ENCODE measurements at regions not wholly inside any gene's neighbourhood (a gene's known extent, or its start where the extent isn't known, plus 50 kb on each side); places are given as distances from the start of the nearest gene placed in this dataset.

- no peak for DNase-seq
These were observed 644.3 kb downstream of the CBLN2 start for GRCh38 chr18:71899707-71900472.

GRCh38 chr18:71899183-71899582 lies 645.0 kb downstream of the CBLN2 start:
- no peak for DNase-seq

GRCh38 chr18:71887509-71887908 lies 656.6 kb downstream of the CBLN2 start:
- no peak for DNase-seq

DNA sequence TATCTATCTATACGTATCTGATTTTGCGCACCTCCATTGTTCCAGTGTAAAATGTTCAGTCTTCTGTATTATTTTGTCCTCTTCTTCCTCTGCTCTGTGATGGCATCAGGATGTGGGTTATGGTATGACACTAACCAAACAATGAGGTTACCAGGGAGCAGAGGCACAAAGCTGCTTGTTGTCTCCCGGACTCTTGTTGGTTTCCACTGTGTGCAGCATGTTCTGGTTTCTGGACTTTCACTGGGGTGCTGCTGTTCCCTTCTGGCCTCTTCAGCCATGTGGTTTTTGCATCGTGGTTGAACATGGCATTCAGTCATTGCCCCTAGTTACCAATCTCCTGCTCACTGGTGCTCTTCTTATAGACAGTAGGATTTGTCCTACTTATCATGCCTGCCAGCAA lies 665.9 kb downstream of the CBLN2 start:
- DNase-seq = no peak

GRCh38 chr18:71873695-71874094 lies 670.4 kb downstream of the CBLN2 start:
- DNase-seq = no peak

GRCh38 chr18:71865888-71866287 lies 678.3 kb downstream of the CBLN2 start:
- DNase-seq = no peak

DNA sequence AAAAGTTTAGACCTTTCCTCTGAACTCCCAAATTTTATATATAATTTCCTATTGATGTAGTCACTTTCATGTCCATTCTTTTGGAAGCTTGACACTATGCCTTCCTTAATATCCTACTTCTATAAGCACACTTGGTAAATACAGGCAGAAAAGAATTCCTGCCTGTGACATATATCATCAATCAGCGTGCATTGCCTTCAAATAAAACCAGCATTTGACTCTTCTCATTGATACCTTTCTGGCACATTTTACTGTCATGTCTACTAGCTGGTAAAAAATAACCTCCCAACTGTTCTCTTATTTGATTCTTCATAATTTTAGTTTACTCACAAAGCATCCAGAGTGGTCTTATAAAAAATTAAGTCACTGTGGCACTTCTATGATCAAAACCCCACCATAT lies 693.5 kb downstream of the CBLN2 start:
- no peak for DNase-seq

DNA sequence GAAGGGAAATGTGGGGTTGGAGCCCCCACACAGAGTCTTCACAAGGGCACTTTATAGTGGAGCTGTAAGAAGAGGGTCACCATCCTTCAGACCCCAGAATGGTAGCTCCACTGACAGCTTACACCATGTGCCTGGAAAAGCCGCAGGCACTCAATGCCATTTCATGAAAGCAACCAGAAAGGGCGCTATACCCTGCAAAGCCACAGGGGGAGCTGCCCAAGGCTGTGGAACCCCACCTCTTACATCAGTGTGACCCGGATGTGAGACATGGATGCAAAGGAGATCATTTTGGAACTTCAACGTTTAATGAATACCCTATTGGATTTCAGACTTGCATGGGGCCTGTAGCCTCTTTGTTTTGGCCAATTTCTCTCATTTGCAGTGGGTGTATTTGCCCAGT lies 694.7 kb downstream of the CBLN2 start:
- DNase-seq = no peak

- no peak for DNase-seq
These were observed 697.4 kb downstream of the CBLN2 start for GRCh38 chr18:71846716-71847115.

- no peak for DNase-seq
These were observed 699.3 kb downstream of the CBLN2 start for GRCh38 chr18:71844814-71845213.

GRCh38 chr18:71842666-71843065 lies 701.5 kb downstream of the CBLN2 start:
- DNase-seq = no peak

- no peak for DNase-seq
These were observed 706.6 kb downstream of the CBLN2 start for GRCh38 chr18:71837547-71837946.

- DNase-seq = peak in 2 of 51 donors; percentile 13 to 24
These were observed 711.1 kb downstream of the CBLN2 start for GRCh38 chr18:71832946-71833617.

DNA sequence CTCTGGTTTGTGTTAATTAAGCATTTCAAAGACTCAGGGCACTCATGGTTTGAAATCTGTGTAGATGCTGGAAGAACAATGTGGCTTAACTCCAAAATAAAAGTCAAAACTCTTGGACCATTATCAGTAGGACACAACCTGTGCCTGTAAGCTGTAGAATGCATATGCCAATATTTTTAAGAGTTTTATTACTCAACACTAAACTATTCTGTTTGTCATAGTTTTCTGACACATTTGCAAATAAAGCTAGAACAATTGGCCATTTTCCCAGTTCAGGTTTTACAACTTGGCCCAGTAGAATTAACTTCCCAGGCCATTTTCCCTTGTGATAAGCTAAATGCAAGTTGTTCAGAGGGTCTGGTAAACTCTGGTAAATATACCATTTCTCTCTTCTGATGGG lies 713.1 kb downstream of the CBLN2 start:
- no peak for DNase-seq

DNA sequence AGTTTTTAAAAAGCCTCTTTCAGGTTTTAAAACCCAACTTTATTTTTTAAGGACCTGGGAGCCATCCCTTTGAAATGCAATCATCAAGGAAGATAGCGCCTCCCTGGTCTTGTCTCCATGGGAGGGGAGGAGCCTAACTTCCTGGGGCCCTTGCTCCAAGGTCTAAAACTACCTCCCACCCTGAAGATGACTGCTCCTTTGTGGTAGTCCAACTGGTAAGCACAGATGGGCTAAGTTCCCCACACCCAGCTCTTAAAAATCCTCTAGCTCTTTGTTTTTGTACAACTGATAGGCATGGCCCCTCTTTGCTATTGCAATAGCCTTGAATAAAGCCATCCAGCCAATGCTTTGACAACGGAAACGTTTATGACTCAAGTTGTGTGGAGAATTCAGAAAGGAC lies 716.8 kb downstream of the CBLN2 start:
- no peak for DNase-seq

DNA sequence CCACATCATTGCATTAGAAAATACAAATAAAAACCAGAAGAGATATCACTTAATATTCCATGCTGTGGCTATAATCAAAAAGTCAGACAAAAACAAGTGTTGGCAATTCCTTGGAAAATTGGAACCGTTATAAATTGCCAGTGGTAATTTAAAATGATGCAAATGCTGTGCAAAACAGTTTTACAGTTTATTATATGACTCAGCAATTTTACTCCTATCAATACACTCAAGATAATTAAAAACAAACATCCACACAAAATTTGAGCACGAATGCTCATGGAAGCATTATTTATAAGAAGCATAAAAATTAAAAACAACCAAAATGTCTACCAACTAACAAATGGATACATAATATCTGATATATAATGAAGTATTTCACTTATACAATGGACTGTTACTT lies 728.8 kb downstream of the CBLN2 start:
- no peak for DNase-seq

DNA sequence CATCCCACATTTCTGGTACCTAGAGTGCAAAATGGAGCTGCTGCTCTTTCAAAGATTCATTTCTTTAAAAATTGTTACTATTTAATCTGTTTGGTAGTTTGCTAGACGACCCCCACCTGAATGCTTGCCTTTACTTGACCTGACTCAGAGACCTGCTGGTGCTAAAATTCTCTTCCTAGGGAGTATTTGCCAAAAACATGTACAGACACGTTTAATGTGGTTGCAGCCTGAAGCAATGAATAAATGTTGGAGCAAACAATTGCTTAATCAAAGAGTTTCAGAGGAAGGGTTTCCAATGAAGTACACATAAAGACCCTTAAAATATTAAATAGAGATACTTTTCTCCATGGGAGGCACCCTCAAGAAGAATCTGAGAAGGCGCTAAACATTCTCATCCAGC lies 734.4 kb downstream of the CBLN2 start:
- DNase-seq = no peak

DNA sequence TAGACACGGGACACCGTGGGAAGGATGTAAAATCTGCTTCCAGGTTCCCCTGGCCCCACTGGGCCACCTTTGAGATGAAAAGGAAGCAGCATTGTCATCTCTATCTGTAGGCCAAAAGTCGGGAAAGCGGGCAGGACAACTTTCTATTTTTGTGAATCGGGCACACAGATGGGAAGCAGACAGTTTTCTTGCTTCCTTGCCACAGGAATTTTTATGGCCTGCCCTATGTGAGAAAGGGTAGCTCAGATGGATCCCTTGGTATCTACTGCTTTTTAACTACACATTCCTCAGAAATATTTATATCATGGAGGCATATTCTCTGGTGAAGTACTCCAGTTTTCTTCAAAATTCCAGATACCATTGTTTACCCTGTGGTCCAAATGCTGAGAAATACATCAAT lies 735.5 kb downstream of the CBLN2 start:
- no peak for DNase-seq

- DNase-seq = no peak
These were observed 736.6 kb downstream of the CBLN2 start for GRCh38 chr18:71807586-71807985.

DNA sequence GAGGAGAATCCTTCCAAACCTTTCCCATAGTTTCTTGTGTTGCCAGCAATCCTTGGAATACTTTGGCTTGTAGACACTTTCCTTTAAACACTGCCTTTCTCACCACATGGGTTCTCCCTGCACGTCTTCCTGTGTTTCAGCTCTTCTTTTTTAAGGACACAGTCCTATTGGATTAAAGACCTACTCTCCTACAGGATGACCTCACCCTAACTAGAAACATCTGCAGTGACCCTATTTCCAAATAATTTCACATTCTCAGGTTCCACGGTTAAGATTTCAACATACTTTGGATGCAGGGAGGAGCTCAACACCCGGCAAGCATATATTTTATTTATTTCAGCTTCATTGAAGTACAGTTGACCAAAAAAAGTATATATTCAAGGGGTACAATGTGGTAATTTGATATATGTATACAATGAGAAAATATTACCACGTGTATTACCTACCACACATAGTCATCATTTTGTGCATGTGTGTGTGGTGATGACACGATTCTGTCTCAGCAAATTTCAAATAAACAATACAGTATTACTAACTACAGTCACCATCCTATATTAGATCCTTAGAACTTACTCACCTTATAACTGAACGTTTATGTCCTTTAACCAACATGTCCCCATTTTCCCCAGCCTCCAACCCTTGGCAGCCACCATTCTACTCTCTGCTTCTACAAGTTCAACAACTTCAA lies 745.0 kb downstream of the CBLN2 start:
- DNase-seq = no peak

GRCh38 chr18:71797554-71797953 lies 746.6 kb downstream of the CBLN2 start:
- DNase-seq = no peak

DNA sequence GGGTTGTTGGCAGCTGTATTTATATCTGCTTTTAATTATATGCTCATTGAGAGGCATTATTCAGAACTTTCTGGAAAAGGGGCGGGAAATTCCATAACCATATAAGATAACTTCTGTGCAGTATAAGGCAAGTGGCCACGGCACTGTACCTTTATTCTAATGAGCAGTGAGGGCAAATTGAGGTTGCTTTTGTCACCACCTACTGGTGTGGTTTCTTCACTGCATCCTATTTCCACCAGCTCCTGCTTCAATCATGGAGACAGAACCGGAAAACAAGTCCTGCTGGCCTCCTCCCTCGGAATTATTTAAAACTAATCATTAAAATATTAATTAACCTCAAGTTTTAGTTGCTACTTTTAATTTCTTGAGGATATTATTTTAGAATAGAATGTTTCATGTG lies 759.4 kb downstream of the CBLN2 start:
- no peak for DNase-seq

- no peak for DNase-seq
These were observed 783.6 kb downstream of the CBLN2 start for GRCh38 chr18:71760541-71760940.

Measured in hypothalamus (tissue), 51 donors.